AG04449 (cell line): ENCODE measurements at regions not wholly inside any gene's neighbourhood (a gene's known extent, or its start where the extent isn't known, plus 50 kb on each side); places are given as distances from the start of the nearest gene placed in this dataset.
"Not testable (repeated sequence)": the region's sequence is repeated elsewhere in the genome, so short reads cannot be mapped to it uniquely, and the experiment has no call there.

Experiments used
- CTCF ChIA-PET: fragments of 350-600 bp; formaldehyde crosslinking; extraction: SDS; loops from one replicate; lab custom pipeline; 2021; ENCODE audit warnings: antibody characterized with exemption; lab: Yijun Ruan, JAX
- POLR2A ChIA-PET: fragments of 400-600, 350-600 bp; formaldehyde crosslinking; extraction: SDS; loops from one replicate; lab custom pipeline; 2020; ENCODE audit warnings: antibody characterized with exemption, inconsistent platforms; lab: Yijun Ruan, JAX
- DNase-seq: peaks from one replicate; pipeline ENCODE4 v3.0.0-alpha.2; 2010; ENCODE audit warnings: low read depth, low spot score
- H3K4me3 ChIP-seq: 2 replicates; pipeline ENCODE4 v1.5.1; 2011; ENCODE audit warnings: low read depth, mild to moderate bottlenecking, control low read depth, low read length
- CTCF ChIP-seq: IDR thresholded peaks from one replicate; pipeline ENCODE4 v1.5.1; 2011; ENCODE audit warnings: mild to moderate bottlenecking, moderate library complexity, low read length, control low read depth, inconsistent platforms; ENCODE audit not compliant: insufficient read depth; ENCODE audit errors: missing control alignments

- ChIA-PET POLR2A (no interaction called here), CTCF (no interaction called here)
- no peak overlapping the region for H3K4me3 ChIP-seq
- no peak for DNase-seq
- TF ChIP-seq CTCF, result no peak
Observed at GRCh38 chr12:62003701-62004100, 256.5 kb upstream of the USP15 start.

- no peak for DNase-seq
- TF ChIP-seq CTCF, result no peak
- ChIA-PET CTCF (interaction anchor here (1.2 kb wide), 1 partner anchor 9 kb away, joined by 4 read pairs; no protein-coding TSS in a partner anchor), POLR2A (no interaction called here)
- H3K4me3 ChIP-seq, result no peak overlapping the region
Observed at GRCh38 chr12:62005615-62006014, 254.6 kb upstream of the USP15 start.

- ChIA-PET POLR2A (no interaction called here), CTCF (interaction anchor here (1.2 kb wide), 1 partner anchor 9 kb away, joined by 4 read pairs; no protein-coding TSS in a partner anchor)
- no peak for DNase-seq
- peak; percentile 61 for TF ChIP-seq CTCF
- H3K4me3 ChIP-seq, result no peak overlapping the region
Observed at GRCh38 chr12:62006076-62006732, 254.0 kb upstream of the USP15 start.

- ChIA-PET POLR2A (no interaction called here), CTCF (no interaction called here)
- no peak overlapping the region for H3K4me3 ChIP-seq
- no peak for DNase-seq
- no peak for TF ChIP-seq CTCF
Observed at GRCh38 chr12:62008703-62009102, 251.5 kb upstream of the USP15 start.

- no peak overlapping the region for H3K4me3 ChIP-seq
- no peak for TF ChIP-seq CTCF
- ChIA-PET POLR2A (no interaction called here), CTCF (no interaction called here)
- no peak for DNase-seq
Observed at GRCh38 chr12:62009445-62009844, 250.8 kb upstream of the USP15 start.

- H3K4me3 ChIP-seq, CTCF ChIA-PET, DNase-seq, POLR2A ChIA-PET: not testable (repeated sequence)
Observed at GRCh38 chr12:62010331-62010906, 249.8 kb upstream of the USP15 start.

DNA sequence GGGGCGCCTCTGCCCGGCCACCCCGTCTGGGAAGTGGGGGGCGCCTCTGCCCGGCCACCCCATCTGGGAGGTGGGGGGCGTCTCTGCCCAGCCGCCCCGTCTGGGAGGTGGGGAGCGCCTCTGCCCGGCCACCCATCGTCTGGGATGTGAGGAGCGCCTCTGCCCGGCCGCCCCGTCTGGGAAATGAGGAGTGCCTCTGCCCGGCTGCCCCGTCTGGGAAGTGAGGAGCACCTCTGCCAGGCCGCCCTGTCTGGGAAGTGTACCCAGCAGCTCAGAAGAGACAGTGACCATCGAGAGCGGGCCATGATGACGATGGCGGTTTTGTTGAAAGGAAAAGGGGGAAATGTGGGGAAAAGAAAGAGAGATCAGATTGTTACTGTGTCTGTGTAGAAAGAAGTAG, 249.2 kb upstream of the USP15 start:
- CTCF ChIA-PET, H3K4me3 ChIP-seq, POLR2A ChIA-PET, DNase-seq: not testable (repeated sequence)
